GM19351 (cell line): ENCODE measurements at regions not wholly inside any gene's neighbourhood (a gene's known extent, or its start where the extent isn't known, plus 50 kb on each side); places are given as distances from the start of the nearest gene placed in this dataset.
"Not testable (repeated sequence)": the region's sequence is repeated elsewhere in the genome, so short reads cannot be mapped to it uniquely, and the experiment has no call there.

Source experiments
- ATAC-seq: cut with Tn5 transposase; IDR thresholded peaks from one replicate; pipeline ENCODE4 v1.9.1; 2021; ENCODE audit warnings: mild to moderate bottlenecking, moderate library complexity; ENCODE audit not compliant: unreplicated experiment

DNA sequence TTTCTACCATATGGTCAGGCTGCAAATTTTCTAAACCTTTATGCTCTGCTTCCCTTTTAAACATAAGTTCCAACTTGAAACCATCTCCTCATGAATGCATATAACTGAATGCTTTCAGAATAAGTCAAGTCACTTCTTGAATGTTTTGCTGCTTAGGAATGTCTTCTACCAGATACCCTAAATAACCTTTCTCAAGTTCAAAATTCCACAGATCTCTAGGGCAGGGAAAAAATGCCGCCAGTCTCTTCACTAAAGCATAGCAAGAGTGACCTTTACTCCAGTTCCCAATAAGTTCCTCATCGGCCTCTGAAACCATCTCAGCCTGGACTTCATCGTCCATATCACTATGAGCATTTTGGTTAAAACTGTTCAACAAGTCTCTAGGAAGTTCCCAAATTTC is 1011.2 kb upstream of the CITED2 start:
- no peak for ATAC-seq

DNA sequence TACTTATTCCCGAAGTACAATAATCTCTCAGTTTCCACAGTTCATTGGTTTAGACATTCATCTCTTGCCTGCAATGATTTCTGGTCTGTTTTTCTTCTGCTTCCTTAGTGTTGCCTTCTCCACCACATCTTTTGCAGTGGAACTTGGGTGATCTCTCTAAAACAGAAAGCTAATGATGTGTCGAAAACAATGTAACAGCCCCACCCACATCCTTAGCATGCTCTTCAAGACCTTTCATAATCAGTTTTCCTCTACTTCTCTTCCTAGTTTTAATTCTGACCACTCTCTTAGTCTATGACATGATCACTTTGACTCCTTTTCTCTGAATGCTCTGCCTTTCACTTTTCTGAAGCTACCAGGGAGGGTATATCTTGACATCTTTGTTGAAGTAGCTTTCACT is 1007.9 kb upstream of the CITED2 start:
- no peak for ATAC-seq

DNA sequence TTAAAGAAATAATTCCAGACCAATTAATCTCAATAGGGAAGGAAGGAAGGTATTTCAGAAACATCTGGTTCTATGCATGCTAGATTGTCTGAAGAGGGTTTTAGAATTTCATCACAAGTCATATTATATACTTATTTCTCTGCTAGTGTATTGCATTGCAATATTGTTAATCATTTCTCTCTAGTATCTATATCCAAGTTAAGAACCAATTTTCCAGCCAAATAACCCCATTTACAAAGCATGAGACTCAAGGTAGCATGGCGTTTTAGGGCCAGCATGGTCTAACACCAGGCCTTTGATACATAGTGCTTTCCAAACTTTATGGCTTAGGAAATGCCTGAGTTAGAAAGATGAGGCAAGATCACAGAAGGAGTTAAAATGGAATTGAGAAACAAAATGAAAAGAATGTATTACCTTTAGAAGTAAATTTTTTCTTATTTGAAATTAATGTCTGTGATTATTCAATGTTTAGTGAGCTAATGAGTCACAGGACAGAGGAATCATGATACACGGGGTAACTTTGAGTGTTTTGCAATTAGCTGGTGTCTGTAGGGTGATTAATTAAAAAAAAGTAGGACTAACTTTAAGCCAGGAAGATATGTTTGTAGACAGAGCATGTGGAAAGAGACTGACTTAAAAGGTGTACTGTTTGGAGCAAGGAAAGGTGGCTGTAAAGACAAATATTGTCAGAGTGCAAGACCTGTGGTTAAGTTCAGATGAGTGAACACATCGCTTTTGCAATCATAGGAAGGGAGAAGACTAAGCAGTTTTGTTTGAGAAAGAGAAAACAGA is 1006.2 kb upstream of the CITED2 start:
- ATAC-seq, result no peak

DNA sequence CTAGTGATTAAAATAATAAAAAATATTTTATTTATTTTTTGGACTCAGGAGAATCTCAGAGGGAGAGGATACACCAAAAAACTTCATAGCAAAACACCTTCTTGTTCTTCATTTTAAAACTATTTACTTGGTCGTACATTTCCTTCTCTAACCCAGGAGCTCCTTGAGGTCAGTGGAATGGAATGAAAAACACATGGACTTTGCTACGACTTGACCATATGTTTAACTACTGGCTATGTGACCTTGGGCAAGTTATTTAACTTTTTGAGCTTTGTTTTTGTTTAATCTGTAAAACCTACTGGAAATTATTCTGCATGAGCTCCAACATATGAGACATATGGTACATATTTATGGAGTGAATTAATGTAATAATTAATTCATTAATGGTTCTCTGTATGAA is 1005.5 kb upstream of the CITED2 start:
- ATAC-seq, result no peak

DNA sequence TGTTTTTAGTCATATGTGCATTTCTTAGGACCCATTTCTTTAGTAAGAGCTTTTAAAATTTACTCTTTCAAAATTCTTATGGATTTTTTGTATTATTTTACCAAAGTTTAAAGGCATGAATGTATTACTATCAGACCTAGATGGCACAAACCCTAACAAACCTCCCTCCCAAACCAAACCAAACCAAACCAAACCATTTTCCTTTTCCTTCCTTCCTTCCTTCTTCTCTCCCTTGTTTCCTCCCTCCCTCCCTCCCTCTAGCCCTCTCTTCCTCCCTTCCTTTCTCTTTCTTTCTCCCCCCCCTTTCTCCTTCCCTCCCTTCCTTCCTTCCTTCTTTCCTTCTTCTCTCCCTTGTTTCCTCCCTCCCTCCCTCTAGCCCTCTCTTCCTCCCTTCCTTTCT is 1001.8 kb upstream of the CITED2 start:
- no peak for ATAC-seq

DNA sequence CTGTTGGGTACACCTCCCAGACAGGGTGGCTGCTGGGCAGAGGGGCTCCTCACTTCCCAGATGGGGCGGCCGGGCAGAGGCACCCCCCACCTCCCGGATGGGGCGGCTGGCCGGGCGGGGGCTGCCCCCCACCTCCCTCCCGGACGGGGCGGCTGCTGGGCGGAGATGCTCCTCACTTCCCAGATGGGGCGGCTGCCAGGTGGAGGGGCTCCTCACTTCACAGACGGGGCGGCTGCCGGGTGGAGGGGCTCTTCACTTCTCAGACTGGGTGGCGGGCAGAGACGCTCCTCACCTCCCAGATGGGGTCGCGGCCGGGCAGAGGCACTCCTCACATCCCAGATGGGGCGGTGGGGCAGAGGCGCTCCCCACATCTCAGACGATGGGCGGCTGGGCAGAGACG is 999.3 kb upstream of the CITED2 start:
- ATAC-seq, result not testable (repeated sequence)

DNA sequence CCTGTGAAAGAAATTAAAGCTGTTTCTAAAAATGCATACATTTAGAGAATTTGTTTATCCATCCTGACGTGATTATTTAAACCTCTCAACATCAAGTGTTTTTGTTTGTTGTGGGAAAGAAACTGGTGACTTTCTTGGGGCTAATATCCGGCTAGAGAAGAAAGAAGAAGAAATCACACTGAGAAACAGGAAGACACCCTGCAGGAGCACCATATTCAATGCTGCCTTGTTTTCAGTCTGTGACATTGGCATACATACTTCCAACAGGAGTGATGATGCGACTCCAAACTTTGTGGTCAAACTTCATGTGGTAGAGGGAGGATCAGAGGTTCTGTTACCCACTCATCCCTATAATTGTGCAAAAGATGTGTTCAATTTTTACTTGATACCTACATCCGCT is 997.6 kb upstream of the CITED2 start:
- ATAC-seq, result no peak

DNA sequence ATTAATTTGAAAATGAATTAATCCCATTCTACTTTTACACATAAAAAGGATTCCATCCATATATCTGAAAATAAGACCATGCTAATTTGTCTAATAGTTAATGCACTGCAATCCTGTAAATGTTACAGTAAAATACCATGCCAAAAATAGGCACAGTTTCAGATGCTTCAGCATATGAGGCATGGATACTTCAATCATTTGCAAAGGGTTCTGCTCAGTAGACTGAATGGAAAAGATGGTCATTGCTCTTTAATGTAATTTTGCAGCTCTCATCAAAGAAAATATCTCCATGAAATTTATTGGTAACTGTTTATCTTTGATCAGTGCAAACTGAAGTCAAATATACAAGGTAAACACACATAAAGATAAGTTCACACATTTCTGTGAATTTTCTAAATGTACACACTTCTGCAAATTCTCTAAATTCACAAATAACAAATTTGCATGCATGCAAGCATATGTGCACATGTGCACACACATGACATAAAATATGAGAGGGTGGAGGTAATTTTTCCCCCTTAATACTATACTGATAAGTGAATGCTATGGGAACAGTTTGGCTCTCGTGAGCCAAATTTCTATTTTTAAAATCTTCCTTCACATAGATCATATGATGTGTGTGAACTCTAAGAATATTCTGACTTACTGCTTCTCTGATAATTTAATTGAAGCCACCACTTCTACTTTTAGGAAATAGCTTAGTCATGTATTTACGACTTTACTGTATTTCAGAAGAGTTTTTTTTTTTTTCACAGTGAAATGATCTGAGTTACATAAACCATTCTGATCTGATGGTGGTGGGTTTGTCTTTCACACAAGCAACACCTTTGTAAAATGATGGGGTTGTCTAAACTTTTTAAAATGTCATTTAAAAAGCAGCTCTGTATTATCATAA is 996.8 kb upstream of the CITED2 start:
- no peak for ATAC-seq

DNA sequence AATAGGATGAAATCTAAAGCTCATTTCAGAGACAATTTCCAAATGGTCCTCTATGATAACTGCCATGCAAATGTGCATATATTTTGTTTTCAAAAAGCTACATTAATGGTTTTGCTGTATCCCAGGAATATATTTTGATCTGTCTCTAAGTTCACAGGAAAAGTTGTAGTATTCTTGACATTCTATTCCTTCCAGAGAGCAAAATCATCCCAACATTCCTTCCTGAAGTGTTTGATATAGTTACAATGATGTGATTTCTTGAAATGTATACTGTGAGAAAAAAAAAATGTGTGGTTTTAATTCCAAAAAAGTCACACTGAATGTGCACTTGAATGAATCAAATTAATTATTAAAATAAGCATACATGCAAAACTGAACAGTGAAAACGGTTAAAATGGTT is 996.0 kb upstream of the CITED2 start:
- no peak for ATAC-seq

DNA sequence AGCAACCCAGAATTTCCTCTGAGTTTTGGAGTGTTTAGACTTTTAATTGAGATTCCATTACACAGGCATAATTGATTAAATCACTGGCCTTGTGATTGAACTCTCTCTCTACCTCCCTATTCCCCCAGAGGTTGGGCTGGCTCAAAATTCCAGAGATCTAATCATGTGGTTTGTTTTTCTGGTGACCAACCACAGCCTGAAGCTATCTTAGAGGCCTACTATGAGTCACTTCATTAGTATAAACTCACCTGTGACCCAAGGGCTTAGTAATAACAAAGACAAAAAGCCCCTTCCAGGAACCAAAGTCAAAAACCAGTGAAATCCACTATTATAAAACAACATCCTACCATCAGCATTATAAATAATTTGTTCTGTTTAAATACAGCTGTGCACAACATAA is 992.5 kb upstream of the CITED2 start:
- ATAC-seq, result no peak

DNA sequence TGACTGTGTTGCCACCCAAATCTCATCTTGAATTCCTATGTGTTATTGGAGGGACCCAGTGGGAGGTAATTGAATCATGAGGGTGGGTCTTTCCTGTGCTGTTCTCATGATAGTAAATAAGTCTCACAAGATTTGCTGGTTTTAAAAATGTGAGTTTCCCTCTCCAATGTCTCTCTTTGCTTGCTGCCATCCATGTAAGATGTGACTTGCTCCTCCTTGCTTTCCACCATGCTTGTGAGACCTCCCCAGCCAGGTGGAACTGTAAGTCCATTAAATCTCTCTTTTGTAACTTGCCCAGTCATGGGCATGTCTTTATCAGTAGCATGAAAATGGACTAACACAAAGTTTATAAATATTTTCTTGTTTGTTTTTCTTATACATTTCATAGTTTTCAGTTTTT is 990.5 kb upstream of the CITED2 start:
- ATAC-seq, result no peak

DNA sequence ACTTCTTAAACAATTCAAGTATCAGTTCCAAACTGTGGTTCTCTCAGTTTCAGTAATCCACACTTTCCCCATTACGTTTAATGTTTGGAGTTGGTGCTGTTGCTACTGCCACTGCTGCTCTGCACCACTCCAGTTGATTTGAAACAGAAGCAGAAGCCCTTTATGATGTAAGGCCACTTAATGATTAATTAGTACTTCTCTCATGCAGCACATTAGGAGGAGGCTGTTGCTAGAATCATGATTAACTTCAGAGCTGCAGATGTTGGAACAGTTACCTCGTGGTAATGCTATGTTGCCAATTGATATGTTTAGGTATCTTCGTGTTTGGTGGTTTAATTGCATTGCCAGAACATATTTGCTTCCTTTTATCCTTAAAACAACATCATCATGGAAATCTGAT is 986.2 kb upstream of the CITED2 start:
- ATAC-seq, result no peak

DNA sequence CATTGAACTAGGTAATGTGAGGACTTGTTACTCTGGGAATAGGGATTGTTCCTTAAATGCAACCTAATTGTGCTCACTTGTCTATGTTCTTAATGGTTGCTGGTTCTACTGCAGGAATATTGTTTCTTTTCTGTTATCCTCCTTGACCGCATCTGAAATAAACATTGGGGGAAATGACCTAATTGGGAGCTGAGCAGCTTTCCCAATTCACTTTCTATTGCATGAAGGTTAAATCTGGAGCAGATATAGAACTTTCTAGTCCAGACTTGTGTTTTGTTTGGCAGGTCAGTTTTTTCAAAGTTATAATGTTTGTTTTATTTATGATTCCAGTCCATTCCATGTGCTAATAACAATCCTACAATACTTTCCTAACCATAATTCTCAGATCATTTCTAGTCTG is 981.0 kb upstream of the CITED2 start:
- no peak for ATAC-seq

DNA sequence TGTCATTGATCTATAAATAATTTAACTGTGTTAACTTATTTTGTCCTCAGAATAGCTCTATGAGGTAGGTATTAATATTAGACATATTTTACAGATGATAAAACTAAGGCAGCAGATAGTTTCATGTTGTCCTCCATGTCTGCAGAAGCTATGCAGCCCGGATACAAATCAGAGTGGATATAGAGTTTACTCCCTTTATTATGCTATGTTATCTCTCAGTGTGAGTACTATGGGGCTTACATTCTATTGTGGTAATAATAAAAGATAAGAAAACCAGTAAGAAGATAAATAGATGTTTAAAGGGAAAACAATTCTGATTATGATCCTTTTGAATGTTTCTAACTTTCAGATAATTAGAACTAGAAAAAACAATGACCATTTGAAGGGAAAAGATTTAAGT is 979.8 kb upstream of the CITED2 start:
- no peak for ATAC-seq

DNA sequence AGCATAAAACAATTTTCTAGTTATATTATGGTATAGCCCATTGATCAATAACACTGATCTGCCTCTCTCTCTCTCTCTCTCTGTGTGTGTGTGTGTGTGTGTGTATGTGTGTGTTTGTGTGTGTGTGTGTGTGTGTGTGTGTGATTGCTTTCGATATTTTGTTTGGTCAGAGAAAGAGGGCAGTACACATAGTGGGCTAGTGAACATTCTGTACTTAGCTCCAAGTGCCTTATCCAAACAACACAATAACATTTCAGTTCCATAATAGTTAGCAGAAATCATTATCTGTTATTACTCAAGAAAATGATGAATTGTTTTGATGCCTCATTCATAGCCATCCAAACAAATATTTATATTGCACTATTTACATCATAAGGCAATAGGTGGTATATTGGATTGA is 979.1 kb upstream of the CITED2 start:
- no peak for ATAC-seq

DNA sequence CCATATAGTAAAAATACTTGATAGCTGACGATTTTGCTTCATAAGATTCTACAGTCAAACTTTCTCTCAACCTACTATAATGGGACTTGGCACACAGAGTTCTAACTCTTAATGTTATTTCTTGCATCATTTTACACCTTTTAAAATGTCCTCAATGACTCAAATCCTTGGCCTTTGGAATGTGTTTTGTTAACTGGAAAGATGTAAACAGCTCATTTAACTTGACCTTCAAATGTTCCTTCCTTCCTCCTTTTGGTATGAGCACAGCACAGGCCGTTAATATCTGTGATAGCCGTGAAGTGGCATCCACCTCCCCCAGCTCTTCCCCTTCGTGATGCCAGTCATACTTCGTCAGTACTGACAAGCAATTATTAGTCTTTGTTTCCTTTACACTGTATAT is 972.0 kb upstream of the CITED2 start:
- ATAC-seq, result no peak

DNA sequence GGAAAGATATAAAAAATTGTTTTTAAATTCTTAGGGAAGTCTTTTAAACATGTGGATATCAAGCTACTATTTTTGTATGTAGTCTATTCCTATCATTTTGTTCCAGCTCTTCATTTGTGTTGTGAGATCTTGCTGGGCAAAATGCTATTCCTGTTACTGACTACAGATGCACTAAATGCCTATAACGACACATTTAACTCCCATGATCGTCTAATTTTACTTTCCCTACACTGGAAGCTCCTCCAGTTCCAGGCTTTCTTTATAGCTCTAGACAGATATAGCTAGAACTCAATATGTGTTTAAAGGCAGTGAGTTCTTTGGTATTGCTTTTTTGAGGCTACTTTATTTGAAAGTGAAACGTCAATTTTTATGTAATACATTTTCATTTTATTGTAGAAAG is 971.5 kb upstream of the CITED2 start:
- no peak for ATAC-seq

DNA sequence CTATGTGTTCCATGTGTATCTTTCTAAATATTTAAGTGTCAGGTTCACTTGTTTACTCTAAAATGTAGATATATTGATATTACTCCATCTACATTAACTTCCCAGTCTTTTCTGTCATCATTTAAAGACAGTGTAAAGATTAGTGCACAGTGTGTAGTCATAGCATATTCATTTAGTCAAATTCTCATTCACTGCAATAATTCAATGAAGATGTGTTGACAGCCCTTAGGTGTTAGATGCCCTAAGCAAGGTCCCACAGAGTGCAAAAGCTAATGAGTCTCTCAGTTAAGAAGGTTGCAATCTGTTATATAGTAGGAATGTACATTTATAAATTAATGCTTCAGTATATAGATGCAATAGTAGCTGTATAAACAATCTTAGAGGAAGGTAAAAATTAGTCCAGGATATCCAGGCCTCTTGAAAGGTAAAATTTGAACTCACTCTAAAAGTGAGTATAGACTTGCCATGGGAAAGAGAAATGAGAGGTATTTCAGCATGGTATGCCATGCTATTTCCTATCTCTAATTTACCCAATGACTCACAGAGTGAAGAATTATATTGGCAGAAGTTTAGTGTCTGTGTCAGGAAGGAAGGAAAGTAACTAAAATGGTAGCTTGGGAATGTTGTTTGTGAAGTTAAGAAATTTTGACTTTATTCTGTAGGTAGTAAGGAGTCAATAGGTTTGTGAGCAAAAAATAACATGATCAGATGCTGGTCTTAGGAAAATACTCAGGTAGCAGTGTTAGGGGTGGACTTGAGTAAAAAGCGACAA is 969.9 kb upstream of the CITED2 start:
- ATAC-seq, result no peak

DNA sequence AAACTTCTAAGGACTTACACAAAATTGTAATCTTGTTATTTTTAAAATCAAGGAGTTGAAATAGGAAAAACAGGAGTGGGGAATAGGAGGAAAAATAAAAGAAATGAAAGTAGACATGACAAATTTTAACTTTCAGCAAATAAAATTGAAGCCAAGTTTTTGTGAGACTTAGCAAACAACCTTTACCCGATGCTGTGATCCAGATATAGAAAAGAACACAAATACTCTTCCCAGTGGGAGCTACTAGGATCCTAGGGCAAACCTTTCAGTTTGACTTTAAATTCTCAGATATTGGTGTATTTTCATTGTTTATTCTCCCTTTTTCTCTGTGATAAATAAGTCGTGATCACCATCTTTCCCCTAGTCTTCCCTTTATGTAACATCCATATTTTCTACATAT is 968.7 kb upstream of the CITED2 start:
- ATAC-seq, result no peak

DNA sequence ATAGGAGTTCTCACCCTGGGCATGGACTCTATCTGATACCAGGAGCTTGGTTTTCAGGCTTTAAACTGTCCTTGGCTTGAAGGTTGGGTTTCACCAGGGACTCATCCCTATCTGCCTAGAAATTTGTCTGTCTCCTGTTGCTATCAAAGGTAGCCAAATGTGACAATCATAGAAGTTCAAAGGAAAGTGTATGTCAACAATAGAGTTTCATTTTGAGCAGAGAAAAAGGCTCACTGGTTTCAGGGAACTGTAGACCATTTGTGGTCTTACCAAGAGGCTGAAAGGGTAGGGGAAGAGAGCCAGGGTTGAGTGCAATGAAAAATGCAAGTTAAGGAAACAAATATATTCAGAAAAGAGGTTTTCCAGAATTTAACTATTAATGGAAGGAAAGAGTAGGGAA is 966.8 kb upstream of the CITED2 start:
- ATAC-seq, result no peak

DNA sequence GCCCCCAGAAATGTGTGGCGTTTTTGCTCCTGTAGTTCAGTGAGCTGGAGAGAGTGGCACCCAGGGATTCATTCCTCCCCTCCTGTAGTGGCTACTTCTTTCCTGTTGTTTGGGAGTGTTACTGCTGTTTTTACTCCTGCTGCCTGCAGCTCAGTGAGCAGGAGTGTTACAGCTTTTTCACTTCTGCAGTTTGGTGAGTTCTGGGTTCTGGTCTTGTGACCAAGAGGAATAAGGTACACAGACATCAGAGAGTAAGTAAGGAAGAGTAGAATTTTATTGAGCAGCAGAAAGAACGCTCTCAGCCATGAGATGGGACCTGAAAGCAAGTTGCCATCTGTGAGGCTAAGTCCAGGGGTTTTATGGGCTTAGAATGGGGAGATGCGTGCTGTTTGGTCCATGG is 966.3 kb upstream of the CITED2 start:
- no peak for ATAC-seq

DNA sequence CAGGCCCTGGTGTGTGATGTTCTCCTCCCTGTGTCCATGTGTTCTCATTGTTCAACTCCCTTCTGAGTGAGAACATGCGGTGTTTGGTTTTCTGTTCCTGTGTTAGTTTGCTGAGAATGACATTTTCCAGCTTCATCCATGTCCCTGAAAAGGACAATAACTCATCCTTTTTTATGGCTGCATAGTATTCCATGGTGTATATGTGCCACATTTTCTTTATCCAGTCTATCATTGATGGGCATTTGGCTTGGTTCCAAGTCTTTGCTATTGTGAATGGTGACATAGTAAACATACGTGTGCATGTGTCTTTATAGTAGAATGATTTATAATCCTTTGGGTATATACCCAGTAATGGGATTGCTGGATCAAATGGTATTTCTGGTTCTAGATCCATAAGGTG is 964.6 kb upstream of the CITED2 start:
- ATAC-seq, result not testable (repeated sequence)
